Urinary bladder (tissue), 3 donors: ENCODE measurements at regions not wholly inside any gene's neighbourhood (a gene's known extent, or its start where the extent isn't known, plus 50 kb on each side); places are given as distances from the start of the nearest gene placed in this dataset.

Source experiments
- DNase-seq: peaks from one replicate; pipeline ENCODE4 v3.0.0-alpha.2; 2015; ENCODE audit errors: extremely low spot score
- H3K27ac ChIP-seq: one replicate; pipeline ENCODE4 v1.5.1; 2013; ENCODE audit warnings: low read depth, mild to moderate bottlenecking, moderate library complexity
- H3K36me3 ChIP-seq: one replicate; pipeline ENCODE4 v1.6.1; 2013; ENCODE audit warnings: mild to moderate bottlenecking, moderate library complexity; ENCODE audit not compliant: insufficient read depth
- H3K4me1 ChIP-seq: one replicate; pipeline ENCODE4 v1.6.1; 2013; ENCODE audit warnings: mild to moderate bottlenecking, moderate library complexity; ENCODE audit not compliant: insufficient read depth
- H3K4me3 ChIP-seq: one replicate; pipeline ENCODE4 v1.5.1; 2013; ENCODE audit warnings: low read depth, low read length
- WGBS: extraction: QIAGEN DNeasy Blood & Tissue Kit; methylation state at CpG from one replicate; pipeline ENCODE4 v1.1.7; 2013; 5-methylcytosine and 5-hydroxymethylcytosine counted together
- donor health status: healthy with polysubstance abuse.
- donor health status: healthy.

DNA sequence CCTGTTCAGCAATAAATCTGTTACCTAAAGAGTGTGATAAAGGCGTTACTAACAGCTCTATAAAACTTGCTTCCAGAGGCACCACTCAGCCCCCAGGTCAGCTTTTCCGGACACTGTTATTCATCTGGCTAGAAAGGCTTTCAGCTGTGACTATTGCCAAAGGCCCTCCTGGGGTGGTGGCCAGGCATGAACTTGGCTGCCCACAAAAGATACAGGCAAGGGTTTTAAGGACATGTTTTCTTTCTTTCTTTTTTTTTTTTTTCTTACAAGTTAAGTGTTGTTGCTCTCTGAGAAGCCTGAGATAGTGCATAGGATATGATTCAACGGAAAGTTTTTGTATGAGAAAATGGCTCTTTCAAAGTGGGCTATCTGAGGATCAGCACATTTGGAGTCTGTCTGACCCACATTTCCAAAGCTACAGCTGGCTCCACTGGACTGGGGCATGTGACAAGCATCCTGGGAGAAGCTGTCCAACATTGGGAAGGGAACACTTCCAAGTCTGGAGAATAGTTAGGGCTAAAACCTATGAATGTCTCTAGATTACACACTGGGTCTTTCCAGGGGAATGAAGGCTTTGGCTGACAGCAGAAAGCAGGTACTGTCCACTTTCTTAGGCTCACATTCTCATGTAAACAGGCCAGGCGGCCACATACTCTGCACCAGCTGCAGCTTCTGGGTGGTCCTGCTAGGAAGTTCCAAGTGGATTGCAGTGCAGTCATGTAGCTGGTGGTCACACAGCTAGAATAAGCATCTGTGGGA is 639.7 kb downstream of the LMO4 start:
- 23% methylated on average over 4 of the region's 4 CpGs for WGBS
- DNase-seq = peak; percentile 69

DNA sequence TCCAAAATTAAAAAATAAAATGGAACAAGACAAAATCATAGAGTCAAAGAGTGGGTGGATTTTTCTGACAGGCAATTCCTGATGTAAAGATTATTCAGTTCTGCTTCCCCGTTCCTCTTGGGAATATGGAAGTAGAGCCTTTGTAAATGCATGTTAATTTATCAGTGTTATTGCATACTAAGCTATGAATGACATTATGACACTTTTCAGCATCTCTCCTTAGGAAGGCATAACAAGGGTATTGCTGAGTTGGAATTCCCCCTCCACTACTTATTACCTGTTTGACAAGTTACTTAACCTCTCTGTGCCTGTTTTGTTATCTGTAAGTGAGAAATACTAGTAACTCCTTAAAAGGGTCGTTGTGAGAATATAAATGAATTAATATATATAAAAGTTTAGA is 640.4 kb downstream of the LMO4 start:
- Histone ChIP-seq H3K27ac (no peak overlapping the region), H3K4me3 (no peak overlapping the region), H3K4me1 (no peaks in the 10 kb centered on the region), H3K36me3 (no peaks in the 10 kb centered on the region)
- no peak for DNase-seq
- 66% methylated on average over 2 of the region's 2 CpGs for WGBS

More for the DNA sequence above, 639.7 kb downstream of the LMO4 start:
- H3K27ac ChIP-seq = no peak overlapping the region
- no peaks in the 10 kb centered on the region for H3K4me1 ChIP-seq
- no peaks in the 10 kb centered on the region for H3K36me3 ChIP-seq
- no peak overlapping the region for H3K4me3 ChIP-seq

DNA sequence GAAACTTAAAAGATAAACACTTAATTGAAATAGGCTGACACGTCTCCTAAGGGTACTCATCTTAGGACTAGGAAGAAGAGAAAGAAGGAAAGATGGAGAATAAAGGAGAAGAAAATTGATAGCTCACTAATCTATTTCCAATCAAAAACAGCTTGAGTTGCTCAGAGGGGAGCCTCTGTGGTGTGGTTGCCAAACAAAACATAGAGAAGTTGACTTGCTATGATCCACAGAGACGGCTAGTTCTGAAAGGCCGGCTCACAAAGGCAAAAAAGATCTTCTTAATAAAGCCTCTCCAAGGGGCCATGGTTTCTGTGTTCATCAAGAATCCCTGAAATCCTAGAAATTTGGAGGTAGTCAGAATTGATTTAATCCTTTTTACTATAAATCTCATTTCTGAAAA is 644.1 kb downstream of the LMO4 start:
- Histone ChIP-seq H3K36me3 (no peaks in the 10 kb centered on the region), H3K4me3 (no peak overlapping the region), H3K4me1 (no peaks in the 10 kb centered on the region), H3K27ac (no peak overlapping the region)
- 77% methylated on average over 3 of the region's 3 CpGs for WGBS
- no peak for DNase-seq

DNA sequence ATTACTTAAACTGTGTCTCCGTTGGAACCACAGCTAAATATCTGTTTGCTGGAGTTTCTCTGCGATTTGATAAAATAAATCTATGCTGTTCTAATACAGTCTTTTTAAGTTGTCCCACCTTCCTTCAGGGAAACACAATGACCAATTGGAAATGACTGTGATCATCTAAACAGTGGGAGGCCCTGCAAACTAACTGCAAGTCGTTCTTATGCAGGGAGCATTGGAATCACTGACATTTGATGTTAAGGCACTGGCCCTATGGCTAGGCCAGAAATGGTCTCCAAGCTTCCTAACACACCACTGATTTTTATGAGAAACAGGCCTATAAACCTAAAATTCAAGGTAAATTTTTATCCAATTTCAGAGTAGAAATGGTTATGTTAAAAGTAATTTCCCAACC is 645.2 kb downstream of the LMO4 start:
- H3K4me1 ChIP-seq = no peaks in the 10 kb centered on the region
- no peak for DNase-seq
- no peak overlapping the region for H3K27ac ChIP-seq
- H3K4me3 ChIP-seq = no peak overlapping the region
- H3K36me3 ChIP-seq = no peaks in the 10 kb centered on the region
- WGBS = 53% methylated on average over 3 of the region's 3 CpGs

DNA sequence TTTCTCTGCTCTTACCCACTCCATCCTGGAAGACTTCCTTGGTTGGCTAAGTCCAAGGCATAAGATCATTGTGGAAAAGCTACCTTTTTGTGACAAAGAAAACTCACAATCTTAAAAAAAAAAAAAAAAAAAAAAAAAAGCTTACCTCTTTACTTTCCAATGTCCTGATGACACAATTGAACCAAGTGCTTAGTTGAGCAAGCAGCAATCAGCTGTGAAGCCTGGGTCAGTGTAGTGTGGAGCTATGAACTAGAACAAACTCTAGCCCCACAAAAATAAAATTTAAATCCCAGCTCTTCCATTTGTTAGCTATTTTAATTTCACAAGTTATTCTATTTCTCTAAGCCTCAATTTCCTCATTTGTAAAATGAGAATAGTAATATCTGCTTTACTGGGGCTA is 647.6 kb downstream of the LMO4 start:
- H3K4me3 ChIP-seq = no peak overlapping the region
- H3K4me1 ChIP-seq = no peaks in the 10 kb centered on the region
- DNase-seq = no peak
- H3K27ac ChIP-seq = no peak overlapping the region
- H3K36me3 ChIP-seq = no peaks in the 10 kb centered on the region

DNA sequence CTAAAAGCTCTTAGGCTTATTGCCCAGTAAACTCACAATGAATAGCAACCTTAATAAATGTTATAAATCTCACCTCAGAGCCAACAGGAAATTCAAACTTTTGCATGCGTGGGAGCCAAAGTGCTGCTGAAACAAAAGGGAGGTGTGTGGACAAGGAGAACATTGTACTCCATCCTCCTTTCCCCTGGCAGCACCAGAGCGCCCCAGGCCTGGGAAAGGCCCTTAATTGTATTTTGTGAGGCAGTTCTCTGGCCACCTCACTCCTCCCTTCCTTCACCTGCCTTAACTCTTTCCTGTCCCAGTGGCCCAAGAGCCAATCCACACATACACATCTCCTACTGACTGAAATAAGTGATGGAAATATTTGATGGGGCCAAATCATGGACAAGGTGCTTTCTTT is 648.5 kb downstream of the LMO4 start:
- 81% methylated on average over 2 of the region's 2 CpGs for WGBS
- Histone ChIP-seq H3K4me1 (no peaks in the 10 kb centered on the region), H3K4me3 (no peak overlapping the region), H3K36me3 (no peaks in the 10 kb centered on the region), H3K27ac (no peak overlapping the region)
- no peak for DNase-seq

DNA sequence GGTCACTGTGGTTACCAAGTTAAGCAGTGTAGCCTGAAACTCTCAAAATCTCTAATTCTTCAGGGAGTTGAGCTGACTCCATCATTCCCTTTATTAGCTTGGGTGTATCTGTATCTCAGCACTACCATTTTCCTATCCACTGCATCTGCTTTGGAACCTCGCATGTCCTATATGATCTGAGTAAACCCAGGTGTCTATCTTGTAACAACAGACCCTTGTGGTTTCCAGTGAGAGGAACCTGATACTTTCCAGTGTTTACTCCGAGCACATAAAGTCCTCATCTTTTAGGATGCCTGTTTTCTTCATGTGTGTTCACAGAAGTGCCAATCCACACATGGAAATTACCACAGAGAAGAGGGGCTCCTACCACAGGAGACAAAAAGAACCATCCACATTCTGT is 650.4 kb downstream of the LMO4 start:
- Histone ChIP-seq H3K4me1 (no peaks in the 10 kb centered on the region), H3K4me3 (no peak overlapping the region), H3K27ac (no peak overlapping the region), H3K36me3 (no peaks in the 10 kb centered on the region)
- 88% methylated on average over 2 of the region's 2 CpGs for WGBS
- no peak for DNase-seq

GRCh38 chr1:87980494-87980893 is 651.8 kb downstream of the LMO4 start:
- H3K4me1 ChIP-seq = no peaks in the 10 kb centered on the region
- no peak overlapping the region for H3K27ac ChIP-seq
- DNase-seq = no peak
- H3K36me3 ChIP-seq = no peaks in the 10 kb centered on the region
- 93% methylated on average over 3 of the region's 3 CpGs for WGBS
- H3K4me3 ChIP-seq = no peak overlapping the region

GRCh38 chr1:87981386-87981785 is 652.7 kb downstream of the LMO4 start:
- Histone ChIP-seq H3K4me3 (no peak overlapping the region), H3K4me1 (no peaks in the 10 kb centered on the region), H3K36me3 (no peaks in the 10 kb centered on the region), H3K27ac (no peak overlapping the region)
- no peak for DNase-seq
- WGBS = 91% methylated on average over 2 of the region's 2 CpGs

DNA sequence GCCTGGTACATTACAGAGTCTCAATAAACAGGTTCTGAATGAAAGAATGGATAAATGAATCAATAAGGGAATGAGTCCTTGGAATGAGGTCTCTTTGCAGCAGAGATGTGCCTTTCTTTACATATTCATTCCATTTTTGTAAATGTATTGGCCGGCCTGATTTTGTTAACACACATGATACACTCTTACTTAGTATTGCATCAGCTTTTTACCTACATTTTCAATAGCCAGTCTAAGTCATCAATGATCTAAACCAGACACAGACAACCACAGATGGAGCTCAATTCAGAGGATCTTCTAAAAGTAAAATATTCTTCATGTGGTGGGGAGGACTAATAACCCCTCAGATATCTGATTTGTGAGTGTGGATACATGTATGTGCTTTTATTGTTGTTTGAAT is 653.1 kb downstream of the LMO4 start:
- no peaks in the 10 kb centered on the region for H3K36me3 ChIP-seq
- no peak for DNase-seq
- 96% methylated on average over 1 of the region's 1 CpG for WGBS
- H3K4me1 ChIP-seq = no peaks in the 10 kb centered on the region
- H3K27ac ChIP-seq = no peak overlapping the region
- no peak overlapping the region for H3K4me3 ChIP-seq

GRCh38 chr1:87983841-87984240 is 655.2 kb downstream of the LMO4 start:
- Histone ChIP-seq H3K4me1 (no peaks in the 10 kb centered on the region), H3K4me3 (no peak overlapping the region), H3K27ac (no peak overlapping the region), H3K36me3 (no peaks in the 10 kb centered on the region)
- 100% methylated on average over 1 of the region's 1 CpG for WGBS
- DNase-seq = no peak

GRCh38 chr1:87985071-87985470 is 656.4 kb downstream of the LMO4 start:
- WGBS = 74% methylated on average over 1 of the region's 1 CpG
- Histone ChIP-seq H3K4me1 (no peaks in the 10 kb centered on the region), H3K4me3 (no peak overlapping the region), H3K36me3 (no peaks in the 10 kb centered on the region), H3K27ac (no peak overlapping the region)
- no peak for DNase-seq

DNA sequence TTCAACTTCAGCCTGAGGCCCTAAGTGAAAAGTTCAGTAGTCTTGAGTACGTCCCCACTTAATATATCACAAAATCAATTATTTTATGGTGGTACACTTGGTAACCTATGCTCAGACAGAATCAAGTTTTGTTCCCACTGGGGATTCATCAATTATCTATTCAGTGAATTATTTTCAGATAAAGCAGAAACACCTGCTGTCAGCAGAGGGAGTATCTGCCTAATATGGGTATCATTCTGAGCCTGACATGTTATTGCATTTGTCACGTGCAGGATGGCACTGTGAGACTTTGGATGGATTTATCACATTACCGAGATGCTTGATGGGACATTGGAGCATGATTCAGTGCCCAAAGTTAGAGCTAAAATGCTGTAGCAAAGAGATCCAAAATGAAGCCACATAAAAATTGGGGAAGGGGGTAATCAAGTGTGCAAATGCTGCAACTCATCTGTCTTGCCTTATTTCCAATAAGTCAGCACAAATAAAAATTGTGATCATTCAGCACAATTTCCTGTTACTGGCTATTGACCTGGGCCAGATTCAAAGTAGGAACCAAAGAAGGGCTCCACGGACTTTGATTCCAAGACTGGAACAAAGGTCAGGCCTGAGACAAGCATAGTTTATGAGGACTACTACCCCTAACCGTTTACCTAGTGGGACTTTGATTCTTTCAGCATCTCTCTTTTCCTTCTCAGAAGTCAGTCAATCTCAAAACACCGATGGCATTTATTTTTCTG is 657.6 kb downstream of the LMO4 start:
- H3K4me1 ChIP-seq = no peaks in the 10 kb centered on the region
- no peak overlapping the region for H3K4me3 ChIP-seq
- WGBS = 87% methylated on average over 6 of the region's 6 CpGs
- no peak overlapping the region for H3K27ac ChIP-seq
- no peak for DNase-seq
- no peaks in the 10 kb centered on the region for H3K36me3 ChIP-seq

DNA sequence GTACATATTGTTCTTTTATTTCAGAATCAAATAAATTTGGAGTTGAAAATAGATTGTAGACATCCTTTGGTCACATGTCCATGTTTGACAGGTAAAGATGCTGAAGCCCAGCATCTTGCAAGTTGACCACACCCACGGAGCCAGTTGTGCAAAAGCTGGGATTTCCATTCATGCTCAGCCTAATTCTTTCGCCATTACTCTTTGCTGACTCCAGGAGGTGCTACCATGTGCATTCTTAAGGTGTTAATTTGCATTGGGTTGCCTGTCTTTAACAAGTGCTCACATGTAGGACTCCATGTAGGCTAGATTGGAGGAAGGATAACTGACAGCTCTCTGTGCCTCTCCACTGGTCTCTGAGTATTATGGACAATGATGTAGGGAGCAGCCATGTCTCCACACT is 660.7 kb downstream of the LMO4 start:
- 79% methylated on average over 2 of the region's 2 CpGs for WGBS
- no peaks in the 10 kb centered on the region for H3K4me1 ChIP-seq

More for the DNA sequence above, 660.7 kb downstream of the LMO4 start:
- DNase-seq = no peak
- no peaks in the 10 kb centered on the region for H3K36me3 ChIP-seq
- no peak overlapping the region for H3K4me3 ChIP-seq
- no peak overlapping the region for H3K27ac ChIP-seq
